ENCODE measurements at regions not wholly inside any gene's neighbourhood (a gene's known extent, or its start where the extent isn't known, plus 50 kb on each side); places are given as distances from the start of the nearest gene placed in this dataset.

DNA sequence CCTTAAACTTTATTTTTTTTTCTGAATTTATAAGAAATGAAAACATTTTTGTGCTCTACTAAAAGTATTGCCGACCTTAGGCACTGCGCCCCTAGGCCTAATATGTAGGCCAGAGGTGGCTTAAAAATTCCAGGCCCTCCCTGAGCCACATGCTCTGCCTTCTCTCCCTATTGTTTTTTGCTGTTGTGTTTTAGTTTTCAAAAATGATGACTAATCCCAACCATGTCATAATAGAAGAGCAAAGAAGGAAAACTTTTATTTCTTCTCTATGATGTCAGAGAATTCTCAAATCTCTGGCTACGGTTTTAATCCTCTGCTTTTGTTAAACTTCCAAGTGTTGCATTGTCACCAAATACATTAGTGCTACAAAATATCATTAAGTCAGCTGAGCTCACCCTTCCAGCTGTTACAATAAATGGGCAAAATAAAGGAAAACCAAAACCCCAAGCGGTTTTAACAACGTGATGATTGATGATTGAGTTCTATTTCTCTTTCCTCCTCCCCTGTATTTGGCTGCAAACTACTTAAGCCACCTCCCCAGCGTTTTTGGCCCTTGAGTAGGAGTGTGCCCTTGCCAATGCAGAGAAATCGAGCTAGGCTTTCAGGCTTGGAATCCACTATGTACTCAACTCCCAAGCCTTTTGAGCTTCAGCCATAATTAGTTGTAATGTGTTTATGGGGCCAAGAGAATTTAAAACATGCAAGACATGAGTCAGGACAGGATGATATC, 163.5 kb upstream of the POU3F3 start:
- TF ChIP-seq CTCF (IDR thresholded peaks at IDR 0.05) (no peak), POLR2A (IDR thresholded peaks at IDR 0.05) (no peak), POLR2AphosphoS5 (IDR thresholded peaks at IDR 0.05; ENCODE audit: insufficient read depth in 1 of 2, low read depth in 1 of 2) (no peak)
